ENCODE measurements at regions not wholly inside any gene's neighbourhood (a gene's known extent, or its start where the extent isn't known, plus 50 kb on each side); places are given as distances from the start of the nearest gene placed in this dataset.

DNA sequence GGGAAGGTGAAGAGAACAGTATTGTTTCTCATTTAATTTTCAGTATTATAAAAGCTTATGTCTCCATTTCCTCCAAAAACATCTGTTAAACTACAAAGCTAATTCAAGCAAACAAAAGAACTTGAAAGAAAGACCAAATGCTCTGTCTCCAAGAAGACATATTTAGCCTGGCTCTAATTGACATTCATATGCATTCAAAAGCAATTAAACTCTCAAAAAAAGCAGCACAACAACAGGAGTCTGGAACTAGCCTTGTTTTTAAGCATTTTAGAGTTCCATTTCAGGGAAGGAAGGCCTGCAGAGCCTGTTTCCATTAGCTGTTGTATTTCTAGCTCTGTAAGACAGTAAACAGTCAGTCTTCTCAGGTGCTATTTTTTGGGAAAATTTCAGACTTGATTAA lies 447.9 kb downstream of the TDRD15 start:
- no peaks in the 10 kb centered on the region for H3K4me1 ChIP-seq (ENCODE audit: control insufficient read depth in 2 of 2, insufficient read depth in 2 of 2, low read length in 2 of 2)
- H3K9me3 ChIP-seq (ENCODE audit: control insufficient read depth in 2 of 2, low read length in 2 of 2), result no peaks in the 10 kb centered on the region
- H3K9ac ChIP-seq (ENCODE audit: low read depth in 1 of 2, low read length in 2 of 2), result no peak overlapping the region
- no peak overlapping the region for H3K27ac ChIP-seq (ENCODE audit: low read depth in 2 of 2, low read length in 2 of 2)
- H3K27me3 ChIP-seq (ENCODE audit: control insufficient read depth in 2 of 2, insufficient read depth in 2 of 2, low read length in 2 of 2), result no peaks in the 10 kb centered on the region
- H3K36me3 ChIP-seq (ENCODE audit: control insufficient read depth in 2 of 2, insufficient read depth in 2 of 2, low read length in 2 of 2), result no peaks in the 10 kb centered on the region
- no peak overlapping the region for H3K4me3 ChIP-seq (ENCODE audit: low read length in 2 of 2)

DNA sequence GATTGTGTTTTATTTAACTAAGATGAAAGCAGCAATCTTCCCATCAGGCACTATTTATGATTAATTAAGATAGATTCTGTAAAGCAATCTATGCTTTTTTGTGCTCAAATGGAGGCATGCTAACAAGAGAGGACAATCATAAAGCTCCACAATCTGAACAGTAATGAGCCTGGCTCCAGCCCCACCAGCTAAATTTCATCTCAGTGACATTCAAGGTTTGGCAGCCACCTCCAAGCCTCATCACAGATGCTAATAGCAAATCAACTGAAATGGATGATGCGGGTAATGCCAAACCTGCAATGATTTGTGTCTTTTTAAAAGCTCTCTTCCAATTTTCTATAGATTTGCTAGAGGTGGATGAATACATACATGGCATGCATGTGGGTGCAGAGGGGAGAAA lies 456.6 kb downstream of the TDRD15 start:
- no peaks in the 10 kb centered on the region for H3K27me3 ChIP-seq (ENCODE audit: control insufficient read depth in 2 of 2, insufficient read depth in 2 of 2, low read length in 2 of 2)
- no peaks in the 10 kb centered on the region for H3K36me3 ChIP-seq (ENCODE audit: control insufficient read depth in 2 of 2, insufficient read depth in 2 of 2, low read length in 2 of 2)
- no peaks in the 10 kb centered on the region for H3K9me3 ChIP-seq (ENCODE audit: control insufficient read depth in 2 of 2, low read length in 2 of 2)
- H3K27ac ChIP-seq (ENCODE audit: low read depth in 2 of 2, low read length in 2 of 2), result no peak overlapping the region
- no peaks in the 10 kb centered on the region for H3K4me1 ChIP-seq (ENCODE audit: control insufficient read depth in 2 of 2, insufficient read depth in 2 of 2, low read length in 2 of 2)
- no peak overlapping the region for H3K9ac ChIP-seq (ENCODE audit: low read depth in 1 of 2, low read length in 2 of 2)
- no peak overlapping the region for H3K4me3 ChIP-seq (ENCODE audit: low read length in 2 of 2)

DNA sequence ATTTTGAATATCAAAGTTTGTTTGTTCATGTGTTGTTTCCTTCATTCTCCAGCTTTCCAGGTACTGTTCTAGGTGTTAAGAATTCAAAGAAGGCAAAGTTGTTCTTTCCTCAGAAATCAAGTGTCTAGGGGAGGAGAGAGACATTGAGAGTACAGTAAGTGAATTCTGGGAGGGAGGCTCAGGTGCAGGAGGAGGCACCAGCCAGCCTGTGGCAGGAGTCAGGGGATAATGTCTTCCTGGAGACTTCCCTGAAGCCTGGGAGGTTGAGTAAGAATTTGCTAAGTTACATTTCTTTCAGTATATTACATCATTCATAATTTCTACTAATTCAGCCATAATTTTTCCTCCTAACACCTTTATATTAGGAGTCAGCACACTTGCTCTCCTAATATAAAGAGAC lies 462.1 kb downstream of the TDRD15 start:
- Histone ChIP-seq H3K9me3 (ENCODE audit: control insufficient read depth in 2 of 2, low read length in 2 of 2) (no peaks in the 10 kb centered on the region), H3K27me3 (ENCODE audit: control insufficient read depth in 2 of 2, insufficient read depth in 2 of 2, low read length in 2 of 2) (no peaks in the 10 kb centered on the region), H3K9ac (ENCODE audit: low read depth in 1 of 2, low read length in 2 of 2) (no peak overlapping the region), H3K27ac (ENCODE audit: low read depth in 2 of 2, low read length in 2 of 2) (no peak overlapping the region), H3K4me1 (ENCODE audit: control insufficient read depth in 2 of 2, insufficient read depth in 2 of 2, low read length in 2 of 2) (no peaks in the 10 kb centered on the region), H3K36me3 (ENCODE audit: control insufficient read depth in 2 of 2, insufficient read depth in 2 of 2, low read length in 2 of 2) (no peaks in the 10 kb centered on the region), H3K4me3 (ENCODE audit: low read length in 2 of 2) (no peak overlapping the region)

DNA sequence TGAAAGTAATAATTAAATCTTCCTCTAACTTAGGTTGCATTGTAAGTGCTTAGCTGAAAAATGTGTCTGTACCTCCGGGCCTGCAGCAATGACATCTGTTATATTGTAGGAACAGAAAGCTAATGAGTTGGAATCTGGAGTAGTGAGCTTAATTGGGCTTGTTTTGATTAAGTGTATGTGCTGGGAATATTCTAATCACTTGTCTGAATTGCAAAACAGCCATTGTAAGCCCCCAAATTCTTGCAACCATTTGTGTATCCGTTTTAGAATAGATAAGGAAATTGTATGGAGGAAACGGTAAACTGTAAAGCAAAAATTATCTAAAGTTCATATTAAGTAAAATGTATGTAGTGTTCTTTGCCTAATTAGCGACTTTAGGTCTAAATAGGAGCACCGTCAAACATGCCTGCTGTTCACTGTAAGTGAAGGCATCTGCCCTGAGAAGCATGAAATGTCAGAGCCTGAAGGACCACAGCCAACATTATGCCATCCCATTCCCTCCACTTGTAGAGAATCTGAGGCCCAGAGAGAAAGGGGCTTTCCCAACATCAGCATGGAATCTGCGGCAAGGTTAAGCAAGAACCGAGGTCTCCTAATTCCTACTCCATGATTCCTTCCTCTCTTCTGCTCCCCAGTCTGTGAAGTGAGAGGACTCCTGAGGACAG lies 466.4 kb downstream of the TDRD15 start:
- H3K27me3 ChIP-seq (ENCODE audit: control insufficient read depth in 2 of 2, insufficient read depth in 2 of 2, low read length in 2 of 2), result no peaks in the 10 kb centered on the region
- H3K4me3 ChIP-seq (ENCODE audit: low read length in 2 of 2), result no peak overlapping the region
- H3K9ac ChIP-seq (ENCODE audit: low read depth in 1 of 2, low read length in 2 of 2), result no peak overlapping the region
- no peak overlapping the region for H3K27ac ChIP-seq (ENCODE audit: low read depth in 2 of 2, low read length in 2 of 2)
- H3K4me1 ChIP-seq (ENCODE audit: control insufficient read depth in 2 of 2, insufficient read depth in 2 of 2, low read length in 2 of 2), result no peaks in the 10 kb centered on the region
- no peaks in the 10 kb centered on the region for H3K36me3 ChIP-seq (ENCODE audit: control insufficient read depth in 2 of 2, insufficient read depth in 2 of 2, low read length in 2 of 2)
- no peaks in the 10 kb centered on the region for H3K9me3 ChIP-seq (ENCODE audit: control insufficient read depth in 2 of 2, low read length in 2 of 2)

DNA sequence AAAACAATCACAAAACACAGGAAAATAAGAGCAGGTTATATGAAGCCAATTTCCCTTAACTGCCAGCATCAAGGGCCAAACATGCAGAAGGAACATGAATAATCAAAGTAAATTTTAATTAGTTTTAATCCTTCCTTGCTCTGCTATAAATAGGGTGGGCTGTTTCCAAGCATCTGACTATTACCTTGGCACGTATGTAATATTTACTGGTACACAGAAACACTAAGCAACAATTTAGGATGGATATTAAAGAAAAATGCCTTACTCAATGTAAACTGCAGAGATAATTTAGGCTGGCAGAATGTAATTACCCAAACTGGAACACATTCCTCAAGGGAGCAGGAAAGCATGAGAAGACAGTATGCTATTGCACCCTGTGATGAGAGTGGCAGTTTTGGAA lies 468.2 kb downstream of the TDRD15 start:
- H3K4me3 ChIP-seq (ENCODE audit: low read length in 2 of 2), result no peak overlapping the region
- H3K27me3 ChIP-seq (ENCODE audit: control insufficient read depth in 2 of 2, insufficient read depth in 2 of 2, low read length in 2 of 2), result no peaks in the 10 kb centered on the region
- no peak overlapping the region for H3K27ac ChIP-seq (ENCODE audit: low read depth in 2 of 2, low read length in 2 of 2)
- H3K9me3 ChIP-seq (ENCODE audit: control insufficient read depth in 2 of 2, low read length in 2 of 2), result no peaks in the 10 kb centered on the region
- no peaks in the 10 kb centered on the region for H3K4me1 ChIP-seq (ENCODE audit: control insufficient read depth in 2 of 2, insufficient read depth in 2 of 2, low read length in 2 of 2)
- H3K36me3 ChIP-seq (ENCODE audit: control insufficient read depth in 2 of 2, insufficient read depth in 2 of 2, low read length in 2 of 2), result no peaks in the 10 kb centered on the region
- no peak overlapping the region for H3K9ac ChIP-seq (ENCODE audit: low read depth in 1 of 2, low read length in 2 of 2)

DNA sequence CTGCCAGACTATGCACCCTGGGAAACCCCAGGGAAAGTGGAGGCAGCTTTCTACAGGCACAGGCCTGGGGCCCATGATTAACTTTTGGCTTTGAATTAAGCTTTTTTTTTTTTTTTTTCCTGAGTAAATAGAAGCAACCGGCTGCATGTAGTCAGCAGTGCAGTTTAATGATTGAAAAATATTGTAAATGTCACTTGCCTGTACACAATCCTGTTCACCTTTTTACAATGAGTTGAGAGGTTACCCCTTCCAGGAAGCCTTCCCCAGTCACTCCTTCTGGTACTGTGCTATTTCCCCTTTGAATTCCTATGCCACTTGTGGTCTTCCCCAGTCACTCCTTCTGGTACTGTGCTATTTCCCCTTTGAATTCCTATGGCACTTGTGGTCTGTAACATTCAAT lies 475.6 kb downstream of the TDRD15 start:
- Histone ChIP-seq H3K9ac (ENCODE audit: low read depth in 1 of 2, low read length in 2 of 2) (no peak overlapping the region), H3K4me3 (ENCODE audit: low read length in 2 of 2) (no peak overlapping the region), H3K27ac (ENCODE audit: low read depth in 2 of 2, low read length in 2 of 2) (no peak overlapping the region)

DNA sequence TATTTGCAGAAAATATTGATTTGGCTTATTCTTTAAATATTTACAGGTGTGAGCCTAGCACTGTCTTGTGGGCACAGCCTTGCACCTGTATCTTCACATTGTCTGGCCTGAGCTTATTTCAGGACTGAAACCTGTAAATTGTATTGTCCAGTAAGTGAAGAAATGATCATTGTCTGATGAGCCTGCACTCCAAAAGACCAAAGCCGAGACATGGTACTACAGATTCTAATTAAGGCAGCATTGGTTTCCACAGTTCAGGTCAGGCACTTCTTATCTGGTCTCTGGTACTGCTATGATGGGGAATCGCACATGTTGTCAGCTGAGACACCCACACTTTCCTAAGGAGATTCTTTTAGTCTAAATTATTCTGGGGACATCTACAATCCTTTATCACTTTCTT lies 479.0 kb downstream of the TDRD15 start:
- H3K27me3 ChIP-seq (ENCODE audit: control insufficient read depth in 2 of 2, insufficient read depth in 2 of 2, low read length in 2 of 2), result no peaks in the 10 kb centered on the region
- H3K4me1 ChIP-seq (ENCODE audit: control insufficient read depth in 2 of 2, insufficient read depth in 2 of 2, low read length in 2 of 2), result no peaks in the 10 kb centered on the region
- H3K4me3 ChIP-seq (ENCODE audit: low read length in 2 of 2), result no peak overlapping the region
- H3K36me3 ChIP-seq (ENCODE audit: control insufficient read depth in 2 of 2, insufficient read depth in 2 of 2, low read length in 2 of 2), result no peaks in the 10 kb centered on the region
- no peaks in the 10 kb centered on the region for H3K9me3 ChIP-seq (ENCODE audit: control insufficient read depth in 2 of 2, low read length in 2 of 2)
- H3K27ac ChIP-seq (ENCODE audit: low read depth in 2 of 2, low read length in 2 of 2), result no peak overlapping the region
- no peak overlapping the region for H3K9ac ChIP-seq (ENCODE audit: low read depth in 1 of 2, low read length in 2 of 2)

More for the DNA sequence above, 475.6 kb downstream of the TDRD15 start:
- no peaks in the 10 kb centered on the region for H3K36me3 ChIP-seq (ENCODE audit: control insufficient read depth in 2 of 2, insufficient read depth in 2 of 2, low read length in 2 of 2)
- no peaks in the 10 kb centered on the region for H3K4me1 ChIP-seq (ENCODE audit: control insufficient read depth in 2 of 2, insufficient read depth in 2 of 2, low read length in 2 of 2)
- no peaks in the 10 kb centered on the region for H3K27me3 ChIP-seq (ENCODE audit: control insufficient read depth in 2 of 2, insufficient read depth in 2 of 2, low read length in 2 of 2)
- H3K9me3 ChIP-seq (ENCODE audit: control insufficient read depth in 2 of 2, low read length in 2 of 2), result no peaks in the 10 kb centered on the region

DNA sequence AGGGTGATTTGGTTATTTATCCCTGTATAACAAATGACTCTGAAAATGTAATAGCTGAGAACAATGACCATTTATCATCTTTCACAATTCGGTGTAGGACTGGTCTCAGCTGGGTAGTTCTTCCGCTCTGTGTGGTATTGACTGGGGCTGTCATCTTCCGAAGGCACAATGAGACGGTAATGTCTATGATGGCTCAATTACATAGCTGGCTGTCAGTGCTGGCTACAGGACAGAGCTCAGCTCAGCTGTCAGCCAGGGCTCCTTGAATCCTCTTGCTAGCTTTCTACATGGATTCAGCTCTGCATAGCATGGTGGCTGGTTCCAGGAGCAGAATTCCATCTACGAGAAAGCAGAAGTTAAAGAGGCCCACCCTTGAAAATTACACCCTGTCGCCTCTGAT lies 483.8 kb downstream of the TDRD15 start:
- Histone ChIP-seq H3K36me3 (ENCODE audit: control insufficient read depth in 2 of 2, insufficient read depth in 2 of 2, low read length in 2 of 2) (no peaks in the 10 kb centered on the region), H3K4me3 (ENCODE audit: low read length in 2 of 2) (no peak overlapping the region), H3K4me1 (ENCODE audit: control insufficient read depth in 2 of 2, insufficient read depth in 2 of 2, low read length in 2 of 2) (no peaks in the 10 kb centered on the region), H3K27ac (ENCODE audit: low read depth in 2 of 2, low read length in 2 of 2) (no peak overlapping the region), H3K9ac (ENCODE audit: low read depth in 1 of 2, low read length in 2 of 2) (no peak overlapping the region), H3K9me3 (ENCODE audit: control insufficient read depth in 2 of 2, low read length in 2 of 2) (no peaks in the 10 kb centered on the region), H3K27me3 (ENCODE audit: control insufficient read depth in 2 of 2, insufficient read depth in 2 of 2, low read length in 2 of 2) (no peaks in the 10 kb centered on the region)

DNA sequence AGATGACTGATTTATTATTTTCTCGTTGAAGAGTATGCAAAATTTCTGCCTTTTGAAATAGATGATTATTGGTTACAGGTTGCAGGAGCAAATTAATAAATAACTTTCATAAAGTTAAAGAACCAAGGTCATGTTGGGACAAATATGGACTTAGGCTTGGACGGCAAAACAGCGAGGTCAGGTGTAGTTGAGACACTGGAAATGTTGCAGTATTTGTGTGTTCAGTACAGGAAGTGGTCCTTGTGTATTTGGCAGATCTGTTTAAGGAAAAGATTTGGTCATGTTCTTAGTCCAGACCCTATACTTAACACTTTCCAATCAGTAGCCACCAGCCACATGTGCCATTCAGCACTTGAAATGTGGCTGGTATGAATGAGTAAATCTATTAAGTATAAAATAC lies 486.5 kb downstream of the TDRD15 start:
- H3K4me1 ChIP-seq (ENCODE audit: control insufficient read depth in 2 of 2, insufficient read depth in 2 of 2, low read length in 2 of 2), result no peaks in the 10 kb centered on the region
- no peak overlapping the region for H3K27ac ChIP-seq (ENCODE audit: low read depth in 2 of 2, low read length in 2 of 2)
- no peaks in the 10 kb centered on the region for H3K36me3 ChIP-seq (ENCODE audit: control insufficient read depth in 2 of 2, insufficient read depth in 2 of 2, low read length in 2 of 2)
- no peaks in the 10 kb centered on the region for H3K9me3 ChIP-seq (ENCODE audit: control insufficient read depth in 2 of 2, low read length in 2 of 2)
- no peaks in the 10 kb centered on the region for H3K27me3 ChIP-seq (ENCODE audit: control insufficient read depth in 2 of 2, insufficient read depth in 2 of 2, low read length in 2 of 2)
- no peak overlapping the region for H3K9ac ChIP-seq (ENCODE audit: low read depth in 1 of 2, low read length in 2 of 2)
- H3K4me3 ChIP-seq (ENCODE audit: low read length in 2 of 2), result no peak overlapping the region

DNA sequence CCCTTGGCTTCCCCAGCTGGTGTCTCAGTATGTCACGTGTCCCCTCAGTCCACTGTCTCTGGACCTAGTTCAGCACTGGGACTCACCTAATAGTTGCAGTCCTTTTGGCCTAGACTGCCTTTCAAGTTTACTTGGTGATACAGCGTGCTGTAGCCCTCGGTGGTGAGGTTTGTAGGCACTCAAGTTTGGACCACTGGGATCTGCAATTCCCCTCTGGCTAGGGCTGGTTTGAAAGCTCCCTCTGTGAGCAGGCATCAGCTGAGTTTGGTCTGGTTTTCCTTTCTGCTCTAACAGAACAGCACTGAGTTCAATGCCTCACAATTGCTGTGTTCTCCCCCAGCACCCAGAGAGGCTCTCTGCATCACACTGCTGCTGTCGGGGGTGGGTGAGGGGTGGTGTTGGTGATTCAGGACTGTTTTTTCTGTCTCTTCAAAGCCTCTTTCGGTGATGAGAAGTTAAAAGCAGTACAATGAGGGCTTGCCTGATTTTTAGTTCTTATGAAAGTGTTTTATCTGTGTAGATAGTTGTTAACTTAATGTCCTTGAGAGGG lies 494.2 kb downstream of the TDRD15 start:
- H3K4me3 ChIP-seq (ENCODE audit: low read length in 2 of 2), result no peak overlapping the region
- no peaks in the 10 kb centered on the region for H3K9me3 ChIP-seq (ENCODE audit: control insufficient read depth in 2 of 2, low read length in 2 of 2)
- no peaks in the 10 kb centered on the region for H3K27me3 ChIP-seq (ENCODE audit: control insufficient read depth in 2 of 2, insufficient read depth in 2 of 2, low read length in 2 of 2)
- H3K9ac ChIP-seq (ENCODE audit: low read depth in 1 of 2, low read length in 2 of 2), result no peak overlapping the region
- H3K27ac ChIP-seq (ENCODE audit: low read depth in 2 of 2, low read length in 2 of 2), result no peak overlapping the region
- no peaks in the 10 kb centered on the region for H3K36me3 ChIP-seq (ENCODE audit: control insufficient read depth in 2 of 2, insufficient read depth in 2 of 2, low read length in 2 of 2)
- no peaks in the 10 kb centered on the region for H3K4me1 ChIP-seq (ENCODE audit: control insufficient read depth in 2 of 2, insufficient read depth in 2 of 2, low read length in 2 of 2)

Data from mucosa of rectum (tissue), 2 donors.